SU-DHL-6 (cell line): ENCODE measurements at regions not wholly inside any gene's neighbourhood (a gene's known extent, or its start where the extent isn't known, plus 50 kb on each side); places are given as distances from the start of the nearest gene placed in this dataset.

Experiments
- CTCF ChIP-seq: fragments of 200-600 bp; sonication (generic); IDR thresholded peaks from one replicate; pipeline ENCODE4 v1.5.1; 2017; ENCODE audit warnings: antibody characterized with exemption, mild to moderate bottlenecking, low read length, moderate library complexity; ENCODE audit not compliant: insufficient read depth, poor library complexity, severe bottlenecking
- EZH2phosphoT487 ChIP-seq: fragments of 200-600 bp; sonication (generic), shearing (Covaris generic); conservative IDR thresholded peaks from 2 replicates; pipeline ENCODE4 v1.6.1; 2018; ENCODE audit warnings: mild to moderate bottlenecking, antibody characterized with exemption, low read length, moderate library complexity, mixed read lengths

DNA sequence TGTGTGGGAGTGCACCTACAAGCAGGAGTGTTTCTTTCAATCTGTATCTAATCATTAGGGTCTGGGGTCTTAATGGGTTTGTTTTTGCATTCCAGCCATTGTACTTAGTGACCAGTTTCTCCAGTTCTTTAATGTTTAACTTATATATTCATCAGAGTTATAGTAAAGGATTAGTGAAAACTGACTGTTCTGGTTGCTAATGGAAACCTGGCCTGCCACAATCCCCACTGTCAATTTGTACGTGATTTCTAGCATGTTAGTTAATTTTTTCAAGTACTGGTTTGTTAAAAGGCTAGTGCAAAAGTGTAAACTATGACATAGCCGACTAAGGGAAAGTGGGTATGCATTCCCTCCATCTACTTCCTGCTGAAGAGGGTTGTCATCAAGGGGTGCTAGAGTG lies 276.1 kb downstream of the HTR1A start:
- TF ChIP-seq CTCF (no peak), EZH2phosphoT487 (no peak)
